ENCODE measurements at regions not wholly inside any gene's neighbourhood (a gene's known extent, or its start where the extent isn't known, plus 50 kb on each side); places are given as distances from the start of the nearest gene placed in this dataset.
"Not testable (repeated sequence)": the region's sequence is repeated elsewhere in the genome, so short reads cannot be mapped to it uniquely, and the experiment has no call there.

- intact Hi-C loops (cut with micrococcal nuclease); H3K4me3 ChIP-seq (ENCODE audit: insufficient read depth, low read depth, low read length); H3K14ac ChIP-seq (replicated peaks; ENCODE audit: low read depth, low read length); POLR2A ChIA-PET (ENCODE audit: unreplicated experiment); DNase-seq; H3K9ac ChIP-seq (ENCODE audit: low read depth, low read length); H3K4me2 ChIP-seq (ENCODE audit: low read depth, low read length); H2BK15ac ChIP-seq (ENCODE audit: low read depth, low read length); H3K79me1 ChIP-seq (ENCODE audit: low read depth in 1 of 2, low read length in 2 of 2); H3K18ac ChIP-seq (ENCODE audit: low read depth, low read length); H2AK5ac ChIP-seq (ENCODE audit: low read depth, low read length); dilution Hi-C loops (cut with HindIII; ENCODE audit: low sequenced_read_pairs, unreplicated experiment); H3K9me1 ChIP-seq (ENCODE audit: insufficient read depth, low read length); H2BK120ac ChIP-seq (ENCODE audit: low read depth, low read length); H2AK9ac ChIP-seq (replicated peaks; ENCODE audit: low read depth, low read length, poor library complexity); BruUV-seq (replicated peaks); H2BK5ac ChIP-seq (ENCODE audit: low read depth, low read length, poor library complexity, severe bottlenecking); H3K36me3 ChIP-seq (ENCODE audit: control insufficient read depth, insufficient read depth, low read length); ATAC-seq (ENCODE audit: low read depth); in situ Hi-C loops (cut with MboI; ENCODE audit: low sequenced_read_pairs); H3K9me3 ChIP-seq (ENCODE audit: control insufficient read depth, insufficient read depth, low read length); H3K27me3 ChIP-seq (ENCODE audit: control insufficient read depth, insufficient read depth, low read length); CTCF ChIA-PET; H3K4ac ChIP-seq (ENCODE audit: low read depth, low read length); H2BK20ac ChIP-seq (ENCODE audit: low read depth, low read length); H3K23ac ChIP-seq (ENCODE audit: low read depth, low read length); H3K27ac ChIP-seq (ENCODE audit: insufficient read depth, low read length); H3K4me1 ChIP-seq (ENCODE audit: control insufficient read depth, insufficient read depth, low read length); H3K56ac ChIP-seq (ENCODE audit: extremely low read depth, insufficient read depth, low read length); H2AFZ ChIP-seq (replicated peaks; ENCODE audit: low read length, poor library complexity); H4K8ac ChIP-seq (ENCODE audit: low read depth in 2 of 2, low read length in 2 of 2); H4K91ac ChIP-seq (ENCODE audit: insufficient read depth, low read depth, low read length); H4K20me1 ChIP-seq (ENCODE audit: insufficient read depth, low read length); H4K5ac ChIP-seq (ENCODE audit: low read depth, low read length): not testable (repeated sequence)
- WGBS, 2 experiments (ENCODE audit: extremely low coverage in 2 of 2, insufficient read length in 1 of 2) = no CpG with 5 or more reads among the region's 6 CpGs
Measured at GRCh38 chr5:106999506-106999905, 671.2 kb downstream of the EFNA5 start.

Data from IMR-90 (cell line).